ENCODE measurements at regions not wholly inside any gene's neighbourhood (a gene's known extent, or its start where the extent isn't known, plus 50 kb on each side); places are given as distances from the start of the nearest gene placed in this dataset.

GRCh38 chr11:82246926-82247325 is 486.7 kb downstream of the FAM181B start:
- no peak for TF ChIP-seq YY1 (IDR thresholded peaks at IDR 0.05; ENCODE audit: insufficient read depth, insufficient read length)
- no peak for TF ChIP-seq SUZ12 (IDR thresholded peaks at IDR 0.05; ENCODE audit: extremely low read depth, insufficient read depth, insufficient read length)
- no peak for TF ChIP-seq ZNF274 (IDR thresholded peaks at IDR 0.05; ENCODE audit: low read depth, low read length)
